Common myeloid progenitor, CD34-positive (primary cell): ENCODE measurements at regions not wholly inside any gene's neighbourhood (a gene's known extent, or its start where the extent isn't known, plus 50 kb on each side); places are given as distances from the start of the nearest gene placed in this dataset.

Experiments
- CTCF ChIA-PET: fragments of 350-600 bp; sonication (Branson Sonifier 250); formaldehyde crosslinking; loops from one replicate; lab custom pipeline; 2021; ENCODE audit warnings: antibody characterized with exemption; lab: Charles Lee
- POLR2A ChIA-PET: fragments of 350-600 bp; sonication (Branson Sonifier 250); formaldehyde crosslinking; loops from one replicate; lab custom pipeline; 2021; ENCODE audit warnings: antibody characterized with exemption; lab: Charles Lee
- DNase-seq, 3 donors: peaks; one replicate each; pipeline versions ENCODE4 v3.0.0 to v3.0.0-alpha.2; 2013
- H3K27ac ChIP-seq, 2 experiments: 1 replicate in 1 of 2; 2 replicates in 1 of 2; pipeline ENCODE4 v1.7.0; 2013; ENCODE audit warnings: inconsistent platforms in 2 of 2, low read length in 2 of 2, mild to moderate bottlenecking in 2 of 2, low read depth in 1 of 2, moderate library complexity in 1 of 2; ENCODE audit not compliant: severe bottlenecking in 2 of 2, insufficient read depth in 1 of 2, poor library complexity in 1 of 2
- H3K27me3 ChIP-seq, 5 experiments: replicated peaks in 2 of 5; 1 replicate in 3 of 5; 2 replicates in 2 of 5; pipeline versions ENCODE4 v1.6.1 to v1.7.0; 2013; ENCODE audit warnings: low read length in 4 of 5, mild to moderate bottlenecking in 2 of 5, moderate library complexity in 2 of 5, inconsistent platforms in 1 of 5; ENCODE audit not compliant: insufficient read depth in 5 of 5, control insufficient read depth in 4 of 5
- H3K36me3 ChIP-seq, 4 experiments: 1 replicate in 2 of 4; 2 replicates in 2 of 4; pipeline versions ENCODE4 v1.6.1 to v1.7.0; 2013; ENCODE audit warnings: low read length in 3 of 4, control low read depth in 1 of 4, mild to moderate bottlenecking in 1 of 4; ENCODE audit not compliant: control insufficient read depth in 4 of 4, insufficient read depth in 4 of 4
- H3K4me1 ChIP-seq, 4 experiments: 1 replicate in 3 of 4; 2 replicates in 1 of 4; pipeline versions ENCODE4 v1.6.1 to v1.7.1; 2013; ENCODE audit warnings: low read length in 3 of 4, mild to moderate bottlenecking in 3 of 4, control low read depth in 1 of 4, inconsistent platforms in 1 of 4, moderate library complexity in 1 of 4; ENCODE audit not compliant: control insufficient read depth in 4 of 4, insufficient read depth in 4 of 4; ENCODE audit errors: control extremely low read depth in 1 of 4
- H3K4me3 ChIP-seq, 7 experiments: 1 replicate in 4 of 7; 2 replicates in 3 of 7; pipeline versions ENCODE4 v1.5.1 to v1.7.0; 2013; ENCODE audit warnings: mild to moderate bottlenecking in 7 of 7, low read length in 6 of 7, moderate library complexity in 6 of 7, inconsistent platforms in 2 of 7, low read depth in 2 of 7, control low read depth in 1 of 7; ENCODE audit not compliant: insufficient read depth in 4 of 7, control insufficient read depth in 1 of 7; ENCODE audit errors: extremely low read depth in 1 of 7
- H3K9me3 ChIP-seq, 5 experiments: 1 replicate in 4 of 5; 2 replicates in 1 of 5; pipeline versions ENCODE4 v1.6.1 to v1.7.1; 2013; ENCODE audit warnings: low read length in 4 of 5, mild to moderate bottlenecking in 2 of 5, inconsistent platforms in 1 of 5, low read depth in 1 of 5, moderate library complexity in 1 of 5; ENCODE audit not compliant: control insufficient read depth in 4 of 5, insufficient read depth in 2 of 5; ENCODE audit errors: control extremely low read depth in 1 of 5
- WGBS: methylation state at CpG from one replicate; pipeline ENCODE4 v1.1.5; 2013; ENCODE audit not compliant: insufficient coverage; 5-methylcytosine and 5-hydroxymethylcytosine counted together

- Histone ChIP-seq H3K4me3 (no peak overlapping the region), H3K9me3 (no peaks in the 10 kb centered on the region), H3K36me3 (no peaks in the 10 kb centered on the region), H3K27me3 (no peaks in the 10 kb centered on the region), H3K4me1 (no peaks in the 10 kb centered on the region), H3K27ac (no peak overlapping the region)
- POLR2A ChIA-PET = no interaction called here
- no peak for DNase-seq
- no CpG with 5 or more reads among the region's 4 CpGs for WGBS
- CTCF ChIA-PET = no interaction called here
These were observed 648.2 kb downstream of the MAT2B start for GRCh38 chr5:164153469-164154172.

GRCh38 chr5:164170814-164171213, 665.4 kb downstream of the MAT2B start:
- no peaks in the 10 kb centered on the region for H3K4me1 ChIP-seq
- POLR2A ChIA-PET = no interaction called here
- WGBS = 96% methylated on average over 3 of the region's 5 CpGs
- H3K9me3 ChIP-seq = no peaks in the 10 kb centered on the region
- no peak for DNase-seq
- CTCF ChIA-PET = interaction anchor here (1.0 kb wide), 1 partner anchor 28 kb away, joined by 3 read pairs; no protein-coding TSS in a partner anchor
- no peaks in the 10 kb centered on the region for H3K36me3 ChIP-seq
- H3K27me3 ChIP-seq = no peaks in the 10 kb centered on the region
- no peak overlapping the region for H3K4me3 ChIP-seq
- H3K27ac ChIP-seq = no peak overlapping the region

- ChIA-PET CTCF (no interaction called here), POLR2A (no interaction called here)
- Histone ChIP-seq H3K4me3 (no peak overlapping the region), H3K36me3 (no peaks in the 10 kb centered on the region), H3K9me3 (no peaks in the 10 kb centered on the region), H3K27ac (no peak overlapping the region), H3K27me3 (no peaks in the 10 kb centered on the region), H3K4me1 (no peaks in the 10 kb centered on the region)
- DNase-seq = no peak
- no CpG with 5 or more reads among the region's 2 CpGs for WGBS
These were observed 669.7 kb downstream of the MAT2B start for GRCh38 chr5:164175083-164175482.

GRCh38 chr5:164179406-164179805, 674.0 kb downstream of the MAT2B start:
- Histone ChIP-seq H3K4me1 (no peaks in the 10 kb centered on the region), H3K27ac (no peak overlapping the region), H3K27me3 (no peaks in the 10 kb centered on the region), H3K36me3 (no peaks in the 10 kb centered on the region), H3K9me3 (peaks cover 0 to 1% (median 0%) of the 10 kb centered on the region in 5 experiments), H3K4me3 (no peak overlapping the region)
- ChIA-PET POLR2A (no interaction called here), CTCF (no interaction called here)
- no peak for DNase-seq
- WGBS = 100% methylated on average over 1 of the region's 2 CpGs

- H3K4me3 ChIP-seq = no peak overlapping the region
- no peak overlapping the region for H3K27ac ChIP-seq
- 100% methylated on average over 1 of the region's 1 CpG for WGBS
- no peaks in the 10 kb centered on the region for H3K27me3 ChIP-seq
- ChIA-PET CTCF (no interaction called here), POLR2A (no interaction called here)
- H3K4me1 ChIP-seq = no peaks in the 10 kb centered on the region
- DNase-seq = no peak
- H3K36me3 ChIP-seq = no peaks in the 10 kb centered on the region
- peaks cover 0 to 1% (median 0%) of the 10 kb centered on the region in 5 experiments for H3K9me3 ChIP-seq
These were observed 676.2 kb downstream of the MAT2B start for GRCh38 chr5:164181604-164182003.

- CTCF ChIA-PET = no interaction called here
- Histone ChIP-seq H3K36me3 (no peaks in the 10 kb centered on the region), H3K9me3 (peaks cover 0 to 1% (median 0%) of the 10 kb centered on the region in 5 experiments), H3K27ac (no peak overlapping the region), H3K27me3 (no peaks in the 10 kb centered on the region), H3K4me3 (no peak overlapping the region), H3K4me1 (no peaks in the 10 kb centered on the region)
- WGBS = 90% methylated on average over 2 of the region's 3 CpGs
- POLR2A ChIA-PET = no interaction called here
- DNase-seq = no peak
These were observed 678.7 kb downstream of the MAT2B start for GRCh38 chr5:164184158-164184557.

GRCh38 chr5:164185000-164185399, 679.6 kb downstream of the MAT2B start:
- no peak overlapping the region for H3K27ac ChIP-seq
- WGBS = no CpG with 5 or more reads among the region's 5 CpGs
- no peak for DNase-seq
- no peaks in the 10 kb centered on the region for H3K4me1 ChIP-seq
- POLR2A ChIA-PET = no interaction called here
- no peaks in the 10 kb centered on the region for H3K27me3 ChIP-seq
- H3K36me3 ChIP-seq = no peaks in the 10 kb centered on the region
- CTCF ChIA-PET = no interaction called here
- H3K9me3 ChIP-seq = peaks cover 0 to 1% (median 0%) of the 10 kb centered on the region in 5 experiments
- no peak overlapping the region for H3K4me3 ChIP-seq
